ENCODE measurements at regions not wholly inside any gene's neighbourhood (a gene's known extent, or its start where the extent isn't known, plus 50 kb on each side); places are given as distances from the start of the nearest gene placed in this dataset.

DNA sequence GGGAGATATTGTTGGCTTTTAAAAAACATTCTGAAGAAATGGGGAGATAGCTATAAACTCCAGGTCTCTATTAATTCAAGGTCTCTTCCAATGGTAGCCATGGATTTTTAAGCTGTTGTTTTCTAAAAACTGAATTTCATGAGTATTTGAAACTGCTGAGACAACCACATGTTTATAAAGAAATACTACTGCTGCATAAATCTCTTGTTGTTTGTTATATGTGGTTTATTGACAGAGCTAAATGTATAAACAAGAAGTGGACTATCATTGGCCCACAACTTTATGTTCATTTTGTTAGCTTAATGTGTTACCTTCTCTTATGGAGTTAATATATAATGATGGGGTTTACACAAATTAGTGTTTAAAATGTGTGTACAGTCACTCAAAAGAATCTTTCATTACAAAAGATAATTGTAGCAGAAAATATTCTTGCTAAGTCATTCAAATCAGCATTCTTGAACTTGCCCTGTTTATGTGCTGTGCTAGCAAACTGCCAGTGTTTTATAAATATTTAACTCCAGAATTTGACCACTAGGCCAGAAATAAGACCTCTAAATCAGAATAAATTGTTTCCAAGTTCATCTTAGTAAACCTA is 242.1 kb downstream of the TMX3 start:
- no peaks in the 10 kb centered on the region for H3K27me3 Mint-ChIP-seq (ENCODE audit: unreplicated experiment)
- no peak overlapping the region for H3K4me3 Mint-ChIP-seq (ENCODE audit: unreplicated experiment)
- no peaks in the 10 kb centered on the region for H3K36me3 Mint-ChIP-seq (ENCODE audit: unreplicated experiment)

DNA sequence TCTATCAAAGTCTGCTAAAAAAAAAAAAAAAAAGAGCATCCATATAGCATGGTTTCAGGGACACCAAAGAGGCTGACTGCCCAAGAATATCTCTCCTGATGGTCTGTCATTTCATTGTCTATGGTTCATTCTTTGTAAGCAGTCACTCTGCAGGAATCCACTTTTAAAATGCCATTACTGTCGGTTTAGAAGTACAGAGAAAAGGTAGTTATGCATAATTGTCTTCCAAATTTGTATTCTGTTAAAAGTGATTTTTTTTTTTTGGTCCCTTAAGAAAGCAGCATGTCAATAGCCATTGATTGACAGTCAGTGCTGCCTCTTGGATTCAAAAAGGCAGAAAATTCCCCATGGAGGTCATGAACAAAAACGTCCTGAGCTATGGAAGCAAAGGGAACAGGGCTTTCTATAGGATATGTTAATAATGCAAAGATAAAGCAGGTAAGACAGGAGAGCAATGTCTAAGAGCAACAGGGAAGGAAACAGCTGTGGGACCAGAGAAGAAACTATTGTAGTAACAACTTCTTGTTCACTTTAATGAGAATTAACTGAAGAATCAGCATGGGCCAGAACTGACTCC is 245.8 kb downstream of the TMX3 start:
- Mint-ChIP-seq H3K4me1 (ENCODE audit: unreplicated experiment) (peaks cover 6% of the 10 kb centered on the region), H3K36me3 (ENCODE audit: unreplicated experiment) (no peaks in the 10 kb centered on the region), H3K4me3 (ENCODE audit: unreplicated experiment) (no peak overlapping the region), H3K9me3 (ENCODE audit: unreplicated experiment) (no peaks in the 10 kb centered on the region), H3K27me3 (ENCODE audit: unreplicated experiment) (no peaks in the 10 kb centered on the region), H3K27ac (ENCODE audit: unreplicated experiment) (no peak overlapping the region)
- TF ChIP-seq, protein P1, sequence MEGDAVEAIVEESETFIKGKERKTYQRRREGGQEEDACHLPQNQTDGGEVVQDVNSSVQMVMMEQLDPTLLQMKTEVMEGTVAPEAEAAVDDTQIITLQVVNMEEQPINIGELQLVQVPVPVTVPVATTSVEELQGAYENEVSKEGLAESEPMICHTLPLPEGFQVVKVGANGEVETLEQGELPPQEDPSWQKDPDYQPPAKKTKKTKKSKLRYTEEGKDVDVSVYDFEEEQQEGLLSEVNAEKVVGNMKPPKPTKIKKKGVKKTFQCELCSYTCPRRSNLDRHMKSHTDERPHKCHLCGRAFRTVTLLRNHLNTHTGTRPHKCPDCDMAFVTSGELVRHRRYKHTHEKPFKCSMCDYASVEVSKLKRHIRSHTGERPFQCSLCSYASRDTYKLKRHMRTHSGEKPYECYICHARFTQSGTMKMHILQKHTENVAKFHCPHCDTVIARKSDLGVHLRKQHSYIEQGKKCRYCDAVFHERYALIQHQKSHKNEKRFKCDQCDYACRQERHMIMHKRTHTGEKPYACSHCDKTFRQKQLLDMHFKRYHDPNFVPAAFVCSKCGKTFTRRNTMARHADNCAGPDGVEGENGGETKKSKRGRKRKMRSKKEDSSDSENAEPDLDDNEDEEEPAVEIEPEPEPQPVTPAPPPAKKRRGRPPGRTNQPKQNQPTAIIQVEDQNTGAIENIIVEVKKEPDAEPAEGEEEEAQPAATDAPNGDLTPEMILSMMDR (IDR thresholded peaks at IDR 0.05) = no peak
- no peak for DNase-seq (ENCODE audit: extremely low spot score, unreplicated experiment)

More for the DNA sequence above, 242.1 kb downstream of the TMX3 start:
- TF ChIP-seq, protein P1 (IDR thresholded peaks at IDR 0.05) = no peak
- H3K4me1 Mint-ChIP-seq (ENCODE audit: unreplicated experiment) = peaks cover 10% of the 10 kb centered on the region
- no peaks in the 10 kb centered on the region for H3K9me3 Mint-ChIP-seq (ENCODE audit: unreplicated experiment)
- DNase-seq (ENCODE audit: extremely low spot score, unreplicated experiment) = no peak
- no peak overlapping the region for H3K27ac Mint-ChIP-seq (ENCODE audit: unreplicated experiment)

DNA sequence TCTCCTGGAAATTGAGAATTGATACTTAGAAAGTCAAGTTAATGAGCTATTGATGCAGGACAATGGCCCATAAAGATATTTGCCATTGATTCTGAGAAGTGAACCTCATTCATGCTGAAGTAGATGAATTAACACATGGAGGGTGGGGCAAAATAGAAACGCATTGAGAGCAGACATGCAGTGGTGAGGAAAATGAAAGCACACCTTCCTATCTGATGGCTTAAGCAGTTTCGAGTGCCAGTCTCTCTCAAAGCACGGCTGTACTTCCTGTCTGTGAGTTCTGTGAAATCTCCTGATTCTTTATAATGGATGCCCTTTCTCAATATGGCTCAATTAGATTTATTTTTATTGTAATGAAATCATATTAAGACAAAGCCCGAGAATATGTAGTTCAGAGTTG is 247.0 kb downstream of the TMX3 start:
- H3K36me3 Mint-ChIP-seq (ENCODE audit: unreplicated experiment) = no peaks in the 10 kb centered on the region
- no peaks in the 10 kb centered on the region for H3K27me3 Mint-ChIP-seq (ENCODE audit: unreplicated experiment)
- no peak overlapping the region for H3K4me3 Mint-ChIP-seq (ENCODE audit: unreplicated experiment)
- peaks cover 6% of the 10 kb centered on the region for H3K9me3 Mint-ChIP-seq (ENCODE audit: unreplicated experiment)
- peaks cover 6% of the 10 kb centered on the region for H3K4me1 Mint-ChIP-seq (ENCODE audit: unreplicated experiment)
- H3K27ac Mint-ChIP-seq (ENCODE audit: unreplicated experiment) = no peak overlapping the region
- TF ChIP-seq, protein P1 (IDR thresholded peaks at IDR 0.05) = no peak
- DNase-seq (ENCODE audit: extremely low spot score, unreplicated experiment) = no peak

DNA sequence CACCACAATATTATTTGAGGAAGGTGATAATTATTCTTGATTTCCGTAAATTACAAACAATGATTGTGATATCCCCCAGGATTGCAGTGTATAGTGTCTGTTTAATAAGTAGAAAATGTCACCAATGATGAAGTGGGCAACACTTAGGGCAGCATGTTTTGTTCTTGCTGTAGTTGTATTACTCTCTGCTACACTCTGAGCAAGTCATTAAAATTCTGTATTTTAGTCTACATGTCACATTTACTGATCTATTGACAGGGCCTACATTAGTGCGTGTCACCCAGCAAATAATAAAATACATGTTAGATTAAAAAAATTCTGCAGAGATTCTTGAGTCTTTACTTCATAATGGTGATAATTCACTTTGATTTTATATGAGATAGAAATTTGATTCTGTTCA is 247.6 kb downstream of the TMX3 start:
- Mint-ChIP-seq H3K4me3 (ENCODE audit: unreplicated experiment) (no peak overlapping the region), H3K4me1 (ENCODE audit: unreplicated experiment) (peaks cover 6% of the 10 kb centered on the region), H3K36me3 (ENCODE audit: unreplicated experiment) (no peaks in the 10 kb centered on the region), H3K27me3 (ENCODE audit: unreplicated experiment) (no peaks in the 10 kb centered on the region), H3K9me3 (ENCODE audit: unreplicated experiment) (peaks cover 6% of the 10 kb centered on the region), H3K27ac (ENCODE audit: unreplicated experiment) (no peak overlapping the region)
- DNase-seq (ENCODE audit: extremely low spot score, unreplicated experiment) = no peak
- TF ChIP-seq, protein P1 (IDR thresholded peaks at IDR 0.05) = no peak

DNA sequence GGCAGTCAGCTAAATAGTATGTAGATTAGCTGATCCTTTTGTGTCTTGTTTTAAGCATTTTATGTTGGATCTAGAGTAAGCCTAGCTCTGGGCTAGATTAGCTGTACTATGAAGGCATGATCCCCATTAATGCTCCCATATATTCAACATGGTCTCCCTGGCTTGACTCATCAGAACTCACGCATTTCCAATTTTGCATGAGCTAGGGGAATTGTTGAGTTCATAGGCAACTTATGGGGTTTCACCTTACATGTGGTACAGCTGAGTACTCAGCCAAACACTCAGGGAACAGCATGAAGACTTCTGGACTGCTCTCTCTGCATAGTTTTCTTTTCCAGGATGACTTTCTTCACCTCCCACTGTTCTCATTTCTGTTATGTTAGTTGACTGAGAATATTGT is 248.2 kb downstream of the TMX3 start:
- H3K27ac Mint-ChIP-seq (ENCODE audit: unreplicated experiment) = no peak overlapping the region

More for the DNA sequence above, 248.2 kb downstream of the TMX3 start:
- TF ChIP-seq, protein P1 (IDR thresholded peaks at IDR 0.05) = no peak
- H3K4me3 Mint-ChIP-seq (ENCODE audit: unreplicated experiment) = no peak overlapping the region
- H3K27me3 Mint-ChIP-seq (ENCODE audit: unreplicated experiment) = no peaks in the 10 kb centered on the region
- H3K9me3 Mint-ChIP-seq (ENCODE audit: unreplicated experiment) = peaks cover 6% of the 10 kb centered on the region
- H3K36me3 Mint-ChIP-seq (ENCODE audit: unreplicated experiment) = no peaks in the 10 kb centered on the region
- DNase-seq (ENCODE audit: extremely low spot score, unreplicated experiment) = no peak
- H3K4me1 Mint-ChIP-seq (ENCODE audit: unreplicated experiment) = peaks cover 6% of the 10 kb centered on the region
